ENCODE measurements at regions not wholly inside any gene's neighbourhood (a gene's known extent, or its start where the extent isn't known, plus 50 kb on each side); places are given as distances from the start of the nearest gene placed in this dataset.
A peak's percentile ranks its signal among the peaks of the same experiment; 100 is the strongest.
"Not testable (repeated sequence)": the region's sequence is repeated elsewhere in the genome, so short reads cannot be mapped to it uniquely, and the experiment has no call there.

- DNase-seq (ENCODE audit: low read depth) = no peak
Measured at GRCh38 chr9:22992780-22993179, 546.2 kb downstream of the DMRTA1 start.

- DNase-seq (ENCODE audit: low read depth) = no peak
Measured at GRCh38 chr9:22997923-22998322, 551.3 kb downstream of the DMRTA1 start.

GRCh38 chr9:23005156-23005555 is 558.5 kb downstream of the DMRTA1 start:
- peak; percentile 27 for DNase-seq (ENCODE audit: low read depth)

GRCh38 chr9:23006127-23006526 is 559.5 kb downstream of the DMRTA1 start:
- DNase-seq (ENCODE audit: low read depth) = no peak

- DNase-seq (ENCODE audit: low read depth) = no peak
Measured at GRCh38 chr9:23011669-23012068, 565.0 kb downstream of the DMRTA1 start.

- no peak for DNase-seq (ENCODE audit: low read depth)
Measured at GRCh38 chr9:23015557-23015956, 568.9 kb downstream of the DMRTA1 start.

- DNase-seq (ENCODE audit: low read depth) = no peak
Measured at GRCh38 chr9:23036416-23036815, 589.8 kb downstream of the DMRTA1 start.

GRCh38 chr9:23039402-23039801 is 592.8 kb downstream of the DMRTA1 start:
- DNase-seq (ENCODE audit: low read depth) = no peak

- no peak for DNase-seq (ENCODE audit: low read depth)
Measured at GRCh38 chr9:23041466-23041865, 594.8 kb downstream of the DMRTA1 start.

- no peak for DNase-seq (ENCODE audit: low read depth)
Measured at GRCh38 chr9:23044549-23044948, 597.9 kb downstream of the DMRTA1 start.

- not testable (repeated sequence) for DNase-seq (ENCODE audit: low read depth)
Measured at GRCh38 chr9:23046026-23046425, 599.4 kb downstream of the DMRTA1 start.

GRCh38 chr9:23050548-23050947 is 603.9 kb downstream of the DMRTA1 start:
- no peak for DNase-seq (ENCODE audit: low read depth)

- DNase-seq (ENCODE audit: low read depth) = no peak
Measured at GRCh38 chr9:23073136-23073535, 626.5 kb downstream of the DMRTA1 start.

- DNase-seq (ENCODE audit: low read depth) = no peak
Measured at GRCh38 chr9:23079798-23080197, 633.2 kb downstream of the DMRTA1 start.

GRCh38 chr9:23081377-23081776 is 634.8 kb downstream of the DMRTA1 start:
- DNase-seq (ENCODE audit: low read depth) = no peak

GRCh38 chr9:23088932-23089364 is 642.3 kb downstream of the DMRTA1 start:
- no peak for DNase-seq (ENCODE audit: low read depth)

- DNase-seq (ENCODE audit: low read depth) = no peak
Measured at GRCh38 chr9:23117616-23118015, 671.0 kb downstream of the DMRTA1 start.

- DNase-seq (ENCODE audit: low read depth) = no peak
Measured at GRCh38 chr9:23120630-23121029, 674.0 kb downstream of the DMRTA1 start.

- DNase-seq (ENCODE audit: low read depth) = no peak
Measured at GRCh38 chr9:23123048-23123632, 676.5 kb downstream of the DMRTA1 start.

GRCh38 chr9:23145467-23145866 is 680.6 kb downstream of the ELAVL2 start:
- no peak for DNase-seq (ENCODE audit: low read depth)

GRCh38 chr9:23153058-23153457 is 673.0 kb downstream of the ELAVL2 start:
- DNase-seq (ENCODE audit: low read depth) = no peak

- DNase-seq (ENCODE audit: low read depth) = no peak
Measured at GRCh38 chr9:23160491-23160890, 665.5 kb downstream of the ELAVL2 start.

GRCh38 chr9:23160952-23161469 is 665.0 kb downstream of the ELAVL2 start:
- DNase-seq (ENCODE audit: low read depth) = no peak

- DNase-seq (ENCODE audit: low read depth) = no peak
Measured at GRCh38 chr9:23162789-23163188, 663.3 kb downstream of the ELAVL2 start.

All from fibroblast of gingiva (primary cell).